Glutamatergic neuron (in vitro differentiated cells): ENCODE measurements at regions not wholly inside any gene's neighbourhood (a gene's known extent, or its start where the extent isn't known, plus 50 kb on each side); places are given as distances from the start of the nearest gene placed in this dataset.
"Not testable (repeated sequence)": the region's sequence is repeated elsewhere in the genome, so short reads cannot be mapped to it uniquely, and the experiment has no call there.

Experiments
- DNase-seq: peaks from one replicate; pipeline ENCODE4 v3.0.0; 2022
- H3K27ac Mint-ChIP-seq: one replicate; pipeline ENCODE4 v1.8.0; 2020; ENCODE audit warnings: mild to moderate bottlenecking, mixed read lengths, inconsistent platforms; ENCODE audit not compliant: unreplicated experiment
- H3K27me3 Mint-ChIP-seq: one replicate; pipeline ENCODE4 v1.8.0; 2020; ENCODE audit warnings: mild to moderate bottlenecking, moderate library complexity, mixed read lengths, inconsistent platforms; ENCODE audit not compliant: unreplicated experiment
- H3K36me3 Mint-ChIP-seq: one replicate; pipeline ENCODE4 v1.8.0; 2020; ENCODE audit warnings: mild to moderate bottlenecking, mixed read lengths, inconsistent platforms; ENCODE audit not compliant: unreplicated experiment
- H3K4me1 Mint-ChIP-seq: one replicate; pipeline ENCODE4 v1.8.0; 2020; ENCODE audit warnings: mild to moderate bottlenecking, low read depth, mixed read lengths, inconsistent platforms; ENCODE audit not compliant: unreplicated experiment
- H3K4me3 Mint-ChIP-seq: one replicate; pipeline ENCODE4 v1.8.0; 2020; ENCODE audit warnings: mild to moderate bottlenecking, mixed read lengths, inconsistent platforms; ENCODE audit not compliant: unreplicated experiment
- H3K9me3 Mint-ChIP-seq: one replicate; pipeline ENCODE4 v1.8.0; 2020; ENCODE audit warnings: mild to moderate bottlenecking, moderate library complexity, mixed read lengths, inconsistent platforms; ENCODE audit not compliant: unreplicated experiment
- CTCF ChIP-seq: fragments of 200-600 bp; sonication (generic); IDR thresholded peaks from one replicate; pipeline ENCODE4 v1.5.0; 2021; ENCODE audit not compliant: partially characterized antibody, unreplicated experiment

- Mint-ChIP-seq H3K4me3 (no peak overlapping the region), H3K27ac (no peak overlapping the region), H3K4me1 (no peaks in the 10 kb centered on the region), H3K27me3 (no peaks in the 10 kb centered on the region), H3K9me3 (no peaks in the 10 kb centered on the region), H3K36me3 (no peaks in the 10 kb centered on the region)
- no peak for DNase-seq
- no peak for TF ChIP-seq CTCF
These were observed 1314.6 kb upstream of the GYPC start for GRCh38 chr2:125341353-125341752.

- not testable (repeated sequence) for H3K4me3 Mint-ChIP-seq, DNase-seq, H3K4me1 Mint-ChIP-seq, H3K9me3 Mint-ChIP-seq, H3K36me3 Mint-ChIP-seq, H3K27ac Mint-ChIP-seq, H3K27me3 Mint-ChIP-seq
These were observed 1302.4 kb upstream of the GYPC start for GRCh38 chr2:125353542-125353941.

- no peak overlapping the region for H3K4me3 Mint-ChIP-seq
- no peak for DNase-seq
- H3K27me3 Mint-ChIP-seq: no peaks in the 10 kb centered on the region
- H3K4me1 Mint-ChIP-seq: no peaks in the 10 kb centered on the region
- H3K27ac Mint-ChIP-seq: no peak overlapping the region
- no peaks in the 10 kb centered on the region for H3K36me3 Mint-ChIP-seq
- peak; percentile 23 for TF ChIP-seq CTCF
- H3K9me3 Mint-ChIP-seq: no peaks in the 10 kb centered on the region
These were observed 1291.6 kb upstream of the GYPC start for GRCh38 chr2:125364192-125364983.

GRCh38 chr2:125364984-125365265 is 1291.0 kb upstream of the GYPC start:
- no peak for TF ChIP-seq CTCF
- Mint-ChIP-seq H3K27me3 (no peaks in the 10 kb centered on the region), H3K36me3 (no peaks in the 10 kb centered on the region), H3K27ac (no peak overlapping the region), H3K4me3 (no peak overlapping the region), H3K9me3 (no peaks in the 10 kb centered on the region), H3K4me1 (no peaks in the 10 kb centered on the region)
- DNase-seq: no peak

GRCh38 chr2:125371867-125372266 is 1284.1 kb upstream of the GYPC start:
- Mint-ChIP-seq H3K4me3 (no peak overlapping the region), H3K36me3 (no peaks in the 10 kb centered on the region), H3K27ac (no peak overlapping the region), H3K9me3 (no peaks in the 10 kb centered on the region), H3K27me3 (no peaks in the 10 kb centered on the region), H3K4me1 (no peaks in the 10 kb centered on the region)
- no peak for DNase-seq
- no peak for TF ChIP-seq CTCF
